Brain microvascular endothelial cell (primary cell): ENCODE measurements at regions not wholly inside any gene's neighbourhood (a gene's known extent, or its start where the extent isn't known, plus 50 kb on each side); places are given as distances from the start of the nearest gene placed in this dataset.

ENCODE experiments used
- DNase-seq: peaks from one replicate; pipeline ENCODE4 v3.0.0-alpha.2; 2020
- H3K27ac ChIP-seq: fragments of 250-450 bp; sonication (Bioruptor Pico); 2 replicates; pipeline ENCODE4 v1.5.1; 2020; ENCODE audit warnings: mild to moderate bottlenecking, moderate library complexity
- H3K27me3 ChIP-seq: fragments of 250-450 bp; sonication (Bioruptor Pico); replicated peaks from 2 replicates; pipeline ENCODE4 v1.5.1; 2020; ENCODE audit warnings: mild to moderate bottlenecking
- H3K36me3 ChIP-seq: fragments of 250-450 bp; sonication (Bioruptor Pico); replicated peaks from 2 replicates; pipeline ENCODE4 v1.5.1; 2020; ENCODE audit warnings: mild to moderate bottlenecking
- H3K4me3 ChIP-seq: 2 replicates; pipeline ENCODE4 v1.5.1; 2011; ENCODE audit warnings: low read depth, mild to moderate bottlenecking, control low read depth, low read length, moderate library complexity
- CTCF ChIP-seq: IDR thresholded peaks from 2 replicates; pipeline ENCODE4 v1.5.1; 2011; ENCODE audit warnings: low read depth, mild to moderate bottlenecking, moderate library complexity, low read length, control low read depth, inconsistent platforms; ENCODE audit errors: missing control alignments
- in situ Hi-C: cut with HindIII; loops from 2 replicates; pipeline ENCODE4 v1.10.0; 2017; ENCODE audit warnings: low sequenced_read_pairs, low pct_ligation_motif_present

GRCh38 chr9:108521063-108521590 lies 334.7 kb downstream of the ACTL7B start:
- in situ Hi-C loops, result no loop called here
- peak; percentile 64 for DNase-seq
- H3K27ac ChIP-seq, result no peak overlapping the region
- no peak for TF ChIP-seq CTCF
- no peak overlapping the region for H3K4me3 ChIP-seq
- H3K27me3 ChIP-seq, result no peaks in the 10 kb centered on the region
- H3K36me3 ChIP-seq, result no peaks in the 10 kb centered on the region

GRCh38 chr9:108519437-108519836 lies 336.3 kb downstream of the ACTL7B start:
- no peak for TF ChIP-seq CTCF
- H3K27me3 ChIP-seq, result no peaks in the 10 kb centered on the region
- H3K27ac ChIP-seq, result no peak overlapping the region
- in situ Hi-C loops, result no loop called here
- no peaks in the 10 kb centered on the region for H3K36me3 ChIP-seq
- DNase-seq, result no peak
- no peak overlapping the region for H3K4me3 ChIP-seq

- in situ Hi-C loops, result no loop called here
- Histone ChIP-seq H3K4me3 (no peak overlapping the region), H3K27me3 (no peaks in the 10 kb centered on the region), H3K36me3 (no peaks in the 10 kb centered on the region), H3K27ac (no peak overlapping the region)
- TF ChIP-seq CTCF, result no peak
- DNase-seq, result no peak
These were observed 338.0 kb downstream of the ACTL7B start for GRCh38 chr9:108517651-108518365.

DNA sequence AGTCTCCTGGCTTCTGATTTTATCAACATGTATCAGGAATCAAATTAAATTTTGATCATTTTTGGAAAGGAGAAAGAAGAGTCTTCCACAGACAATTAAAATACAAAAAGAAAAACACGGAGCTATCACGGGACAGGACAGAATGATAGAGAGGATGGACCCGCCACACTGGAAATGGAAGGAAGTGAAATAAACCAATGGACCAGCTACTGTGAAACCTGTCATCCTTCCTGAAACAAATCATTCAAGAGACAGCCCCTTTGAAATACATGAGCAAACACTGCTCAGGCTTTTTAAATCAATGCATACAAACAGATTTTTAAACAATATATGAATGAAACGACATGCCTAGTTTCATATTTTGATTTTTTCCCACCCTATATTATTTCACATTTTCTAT lies 339.4 kb downstream of the ACTL7B start:
- no peaks in the 10 kb centered on the region for H3K27me3 ChIP-seq
- H3K4me3 ChIP-seq, result no peak overlapping the region
- H3K36me3 ChIP-seq, result no peaks in the 10 kb centered on the region
- no peak for DNase-seq
- in situ Hi-C loops, result no loop called here
- no peak overlapping the region for H3K27ac ChIP-seq
- TF ChIP-seq CTCF, result no peak

DNA sequence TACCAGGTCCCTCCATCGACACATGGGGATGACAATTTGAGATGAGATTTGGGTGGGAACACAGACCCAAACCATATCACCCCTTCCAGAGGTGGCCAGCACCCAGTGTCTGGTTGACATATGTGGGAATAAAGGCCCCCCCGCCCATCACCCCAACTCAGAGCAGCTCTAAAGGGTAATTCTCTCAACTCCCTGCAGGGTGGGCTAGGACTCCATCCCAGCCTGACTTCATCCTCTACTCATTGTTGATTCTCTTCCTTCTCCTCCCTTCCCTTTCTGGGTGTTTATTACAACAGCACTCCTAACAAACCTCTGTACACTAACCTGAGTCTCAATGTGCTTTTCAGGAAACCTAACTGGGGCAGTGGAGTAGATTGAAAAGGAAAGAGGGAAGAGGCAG lies 339.9 kb downstream of the ACTL7B start:
- no peak overlapping the region for H3K4me3 ChIP-seq
- in situ Hi-C loops, result no loop called here

More for the DNA sequence above, 339.9 kb downstream of the ACTL7B start:
- H3K27ac ChIP-seq, result no peak overlapping the region
- DNase-seq, result no peak
- no peaks in the 10 kb centered on the region for H3K27me3 ChIP-seq
- TF ChIP-seq CTCF, result no peak
- H3K36me3 ChIP-seq, result no peaks in the 10 kb centered on the region
